SU-DHL-6 (cell line): ENCODE measurements at regions not wholly inside any gene's neighbourhood (a gene's known extent, or its start where the extent isn't known, plus 50 kb on each side); places are given as distances from the start of the nearest gene placed in this dataset.

ENCODE experiments used
- H2AFZ ChIP-seq: fragments of 200-600 bp; sonication (generic); 2 replicates; pipeline ENCODE4 v1.6.1; 2014; ENCODE audit warnings: low read depth, mild to moderate bottlenecking, moderate library complexity, mixed read lengths, antibody characterized with exemption, low read length; ENCODE audit not compliant: severe bottlenecking
- H3F3A ChIP-seq: fragments of 200-600 bp; shearing (Covaris generic); 2 replicates; pipeline ENCODE4 v1.6.0; 2016; ENCODE audit warnings: antibody characterized with exemption, mild to moderate bottlenecking; ENCODE audit not compliant: insufficient read depth
- H3K27ac ChIP-seq: fragments of 200-600 bp; sonication (generic); 2 replicates; pipeline ENCODE4 v1.5.1; 2016; ENCODE audit warnings: low read depth, mild to moderate bottlenecking, low read length, moderate library complexity, mixed read lengths
- H3K27me3 ChIP-seq: fragments of 200-600 bp; sonication (generic), shearing (Covaris generic); 2 replicates; pipeline ENCODE4 v1.6.0; 2014; ENCODE audit warnings: mild to moderate bottlenecking, low read length
- H3K36me3 ChIP-seq: fragments of 200-600 bp; sonication (generic); 2 replicates; pipeline ENCODE4 v1.6.1; 2014; ENCODE audit warnings: mild to moderate bottlenecking, low read length, mixed read lengths
- H3K4me2 ChIP-seq: fragments of 300-600, 200-600 bp; shearing (Covaris generic), sonication (generic); 2 replicates; pipeline ENCODE4 v1.6.0; 2014; ENCODE audit warnings: low read length, low read depth, mild to moderate bottlenecking; ENCODE audit not compliant: poor library complexity, severe bottlenecking
- H3K4me3 ChIP-seq: fragments of 200-600 bp; sonication (generic); 2 replicates; pipeline ENCODE4 v1.5.1; 2014; ENCODE audit warnings: antibody characterized with exemption, low read length, mild to moderate bottlenecking, mixed read lengths; ENCODE audit not compliant: insufficient read depth, poor library complexity, severe bottlenecking
- H3K79me2 ChIP-seq: fragments of 200-600 bp; sonication (generic); 2 replicates; pipeline ENCODE4 v1.6.1; 2014; ENCODE audit warnings: mild to moderate bottlenecking, low read length, moderate library complexity; ENCODE audit not compliant: insufficient read depth
- H3K9ac ChIP-seq: fragments of 200-600 bp; sonication (generic); 2 replicates; pipeline ENCODE4 v1.7.0; 2014; ENCODE audit warnings: mild to moderate bottlenecking, low read length
- H3K9me2 ChIP-seq: fragments of 200-600 bp; sonication (generic); replicated peaks from 2 replicates; pipeline ENCODE4 v1.6.1; 2014; ENCODE audit warnings: low read length; ENCODE audit not compliant: insufficient read depth
- H3K9me3 ChIP-seq: fragments of 200-600 bp; sonication (generic); 2 replicates; pipeline ENCODE4 v1.6.1; 2014; ENCODE audit warnings: low read length, mixed read lengths; ENCODE audit not compliant: insufficient read depth
- H4K20me1 ChIP-seq: fragments of 200-600 bp; sonication (generic); 2 replicates; pipeline ENCODE4 v1.6.1; 2014; ENCODE audit warnings: low read depth, mild to moderate bottlenecking, antibody characterized with exemption, low read length, moderate library complexity, mixed read lengths
- CTCF ChIP-seq: fragments of 200-600 bp; sonication (generic); IDR thresholded peaks from one replicate; pipeline ENCODE4 v1.5.1; 2017; ENCODE audit warnings: antibody characterized with exemption, mild to moderate bottlenecking, low read length, moderate library complexity; ENCODE audit not compliant: insufficient read depth, poor library complexity, severe bottlenecking
- EZH2phosphoT487 ChIP-seq: fragments of 200-600 bp; sonication (generic), shearing (Covaris generic); conservative IDR thresholded peaks from 2 replicates; pipeline ENCODE4 v1.6.1; 2018; ENCODE audit warnings: mild to moderate bottlenecking, antibody characterized with exemption, low read length, moderate library complexity, mixed read lengths

GRCh38 chr7:131105799-131106680 is 221.6 kb upstream of the MKLN1 start:
- H3K4me2 ChIP-seq, result peak overlapping the region; percentile 87
- peak overlapping the region; percentile 61 for H2AFZ ChIP-seq
- no peaks in the 10 kb centered on the region for H3K9me3 ChIP-seq
- TF ChIP-seq EZH2phosphoT487 (no peak), CTCF (no peak)
- no peaks in the 10 kb centered on the region; the same call in 1 of the 2 replicates for H3K36me3 ChIP-seq
- peak overlapping the region; percentile 79 for H3K9ac ChIP-seq
- H3K79me2 ChIP-seq, result peaks cover 49% of the 10 kb centered on the region
- no peaks in the 10 kb centered on the region for H3K9me2 ChIP-seq
- no peaks in the 10 kb centered on the region for H3K27me3 ChIP-seq
- peak overlapping the region; percentile 93 for H3K4me3 ChIP-seq
- H3K27ac ChIP-seq, result peak overlapping the region; percentile 67
- 0 out of 2 replicates have a peak, but pooled peaks cover 9% of the 10 kb centered on the region for H4K20me1 ChIP-seq
- H3F3A ChIP-seq, result peaks cover 32% of the 10 kb centered on the region

DNA sequence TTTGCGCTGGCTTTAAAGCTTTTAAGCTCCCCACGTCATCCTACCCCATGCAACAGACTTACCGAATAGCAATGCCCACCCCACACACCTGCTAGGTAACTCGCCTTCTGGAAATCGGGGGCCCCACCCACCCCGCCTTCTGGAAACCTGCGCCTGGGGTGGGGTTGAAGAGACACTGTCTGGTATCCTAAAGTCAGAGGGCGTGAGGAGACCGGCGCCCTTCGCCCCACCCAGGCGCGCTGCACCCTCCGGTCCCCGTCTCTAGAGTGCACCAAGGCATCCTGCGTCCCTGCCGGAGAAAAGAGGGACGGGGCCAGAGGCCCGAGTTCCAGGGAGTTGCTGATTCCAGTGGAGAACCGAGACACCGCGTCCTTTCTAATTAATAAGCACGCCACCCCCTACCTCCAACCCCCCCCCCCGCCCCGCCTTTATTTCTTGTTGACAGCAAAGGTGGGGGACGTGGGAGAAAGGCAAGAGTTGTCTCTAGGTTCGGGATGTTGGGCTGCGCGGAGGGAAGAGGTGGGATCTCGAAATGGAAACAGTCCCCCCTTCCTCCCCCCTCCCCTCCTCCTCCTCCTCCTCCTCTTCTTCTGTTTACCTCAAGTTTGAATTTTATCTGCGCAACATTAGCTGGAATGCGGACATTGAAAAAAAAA is 220.9 kb upstream of the MKLN1 start:
- TF ChIP-seq CTCF, result no peak
- TF ChIP-seq EZH2phosphoT487, result no peak
- H3K9me2 ChIP-seq, result no peaks in the 10 kb centered on the region
- peak overlapping the region; percentile 93 for H3K4me3 ChIP-seq
- 0 out of 2 replicates have a peak, but pooled peaks cover 9% of the 10 kb centered on the region for H4K20me1 ChIP-seq
- peak overlapping the region; percentile 67 for H3K27ac ChIP-seq
- H3K36me3 ChIP-seq, result no peaks in the 10 kb centered on the region
- no peaks in the 10 kb centered on the region for H3K27me3 ChIP-seq
- peaks cover 37% of the 10 kb centered on the region for H3F3A ChIP-seq
- H3K9me3 ChIP-seq, result no peaks in the 10 kb centered on the region
- peak overlapping the region; percentile 87 for H3K4me2 ChIP-seq
- H3K79me2 ChIP-seq, result peaks cover 42% of the 10 kb centered on the region
- H3K9ac ChIP-seq, result peak overlapping the region; percentile 79
- H2AFZ ChIP-seq, result peak overlapping the region; percentile 80

DNA sequence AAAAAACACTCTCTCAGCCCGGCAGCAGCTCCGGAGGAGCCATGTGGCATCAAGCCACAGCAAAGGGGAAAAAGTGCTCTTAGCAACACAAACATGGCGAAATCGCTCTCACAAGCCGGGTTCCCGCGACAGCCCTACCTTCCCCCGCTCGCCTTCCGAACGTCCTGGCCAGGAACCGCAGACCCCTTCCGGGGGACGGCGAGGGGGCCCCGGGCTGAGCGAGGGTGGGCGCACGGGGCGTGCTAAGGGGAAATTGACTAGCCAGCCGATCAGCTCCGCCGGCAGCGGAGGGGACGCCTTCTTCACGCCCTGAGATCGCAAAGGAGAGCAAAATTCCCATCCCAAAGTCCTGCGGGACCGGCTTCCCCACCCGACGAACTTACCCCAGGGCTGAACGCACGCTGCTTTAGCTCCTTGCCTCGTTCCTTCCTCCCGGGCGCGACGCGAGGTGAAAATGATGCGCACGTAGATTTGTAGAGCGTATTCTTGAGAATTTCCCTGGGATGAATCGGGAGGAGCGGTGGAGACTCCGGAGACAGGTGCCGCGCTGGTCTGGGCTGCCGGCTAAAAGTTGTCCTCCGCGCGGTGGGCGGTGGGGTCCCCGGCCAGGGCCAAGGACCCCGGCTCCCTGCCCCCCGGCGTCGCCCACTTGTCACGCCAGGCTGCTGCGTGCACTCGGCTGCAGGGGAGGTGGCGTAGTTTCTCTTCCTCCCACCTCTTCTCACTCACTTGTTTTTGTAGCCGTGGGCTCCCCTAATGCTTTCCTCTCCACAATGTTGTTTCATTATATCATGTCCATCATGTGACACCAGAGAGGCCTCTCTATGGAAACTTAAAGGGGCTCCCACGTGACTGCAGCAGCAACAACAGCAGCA is 220.1 kb upstream of the MKLN1 start:
- peaks cover 35% of the 10 kb centered on the region for H3K79me2 ChIP-seq

More for the DNA sequence above, 220.1 kb upstream of the MKLN1 start:
- Histone ChIP-seq H3K9me3 (no peaks in the 10 kb centered on the region), H3K27ac (peak overlapping the region; percentile 66), H3K4me3 (peak overlapping the region; percentile 93), H3K36me3 (no peaks in the 10 kb centered on the region), H3K9ac (peak overlapping the region; percentile 79), H3K4me2 (peak overlapping the region; percentile 87), H3K9me2 (no peaks in the 10 kb centered on the region), H4K20me1 (0 out of 2 replicates have a peak, but pooled peaks cover 9% of the 10 kb centered on the region), H2AFZ (peak overlapping the region; percentile 80), H3F3A (peaks cover 37% of the 10 kb centered on the region), H3K27me3 (no peaks in the 10 kb centered on the region)
- TF ChIP-seq EZH2phosphoT487 (no peak), CTCF (no peak)
